PFSK-1 (cell line): ENCODE measurements at regions not wholly inside any gene's neighbourhood (a gene's known extent, or its start where the extent isn't known, plus 50 kb on each side); places are given as distances from the start of the nearest gene placed in this dataset.

Source experiments
- FOXP2 ChIP-seq: optimal IDR thresholded peaks from 2 replicates; pipeline ENCODE3; 2011; ENCODE audit warnings: borderline replicate concordance, control low read depth, inconsistent platforms; ENCODE audit not compliant: insufficient read depth; ENCODE audit errors: extremely low read length, extremely low read depth
- POLR2AphosphoS5 ChIP-seq: IDR thresholded peaks from 2 replicates; pipeline ENCODE4 v1.6.1; 2012; ENCODE audit warnings: low read depth, mild to moderate bottlenecking, control low read depth, low read length, moderate library complexity
- SIN3A ChIP-seq: IDR thresholded peaks from 2 replicates; pipeline ENCODE4 v1.6.1; 2012; ENCODE audit warnings: mild to moderate bottlenecking, low read length, moderate library complexity, borderline replicate concordance; ENCODE audit not compliant: insufficient read depth
- TAF1 ChIP-seq: IDR thresholded peaks from 2 replicates; pipeline ENCODE4 v1.6.1; 2012; ENCODE audit warnings: low read length, control low read depth, borderline replicate concordance; ENCODE audit not compliant: insufficient read depth
- TF ChIP-seq, protein P1 (sequence below), 2 experiments: IDR thresholded peaks; 2 replicates each; pipeline versions ENCODE4 v1.6.1 to v1.8.0; 2011 to 2012; ENCODE audit warnings: low read depth in 2 of 2, low read length in 2 of 2, control low read depth in 1 of 2, inconsistent platforms in 1 of 2, mild to moderate bottlenecking in 1 of 2, moderate library complexity in 1 of 2; ENCODE audit not compliant: insufficient read depth in 1 of 2

DNA sequence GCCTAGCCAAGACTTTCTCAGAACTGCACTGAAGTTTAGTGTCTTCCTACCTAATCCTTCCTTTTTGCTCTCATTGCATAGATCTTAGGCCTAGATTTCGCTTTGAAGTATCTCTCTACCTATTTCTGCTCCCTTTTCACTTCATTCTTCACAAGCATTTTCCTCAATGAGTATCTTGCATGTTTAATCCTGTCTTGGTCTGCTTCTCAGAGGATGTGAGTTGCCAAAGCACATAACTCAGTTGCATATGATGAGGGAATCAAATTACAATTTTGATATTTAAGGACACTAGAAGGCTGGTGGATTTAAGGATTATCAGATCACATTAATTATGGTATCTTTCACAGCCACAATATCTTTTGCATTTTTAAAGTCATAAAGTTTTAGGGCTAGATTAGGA lies 195.5 kb upstream of the DAAM1 start:
- TF ChIP-seq, protein P1, sequence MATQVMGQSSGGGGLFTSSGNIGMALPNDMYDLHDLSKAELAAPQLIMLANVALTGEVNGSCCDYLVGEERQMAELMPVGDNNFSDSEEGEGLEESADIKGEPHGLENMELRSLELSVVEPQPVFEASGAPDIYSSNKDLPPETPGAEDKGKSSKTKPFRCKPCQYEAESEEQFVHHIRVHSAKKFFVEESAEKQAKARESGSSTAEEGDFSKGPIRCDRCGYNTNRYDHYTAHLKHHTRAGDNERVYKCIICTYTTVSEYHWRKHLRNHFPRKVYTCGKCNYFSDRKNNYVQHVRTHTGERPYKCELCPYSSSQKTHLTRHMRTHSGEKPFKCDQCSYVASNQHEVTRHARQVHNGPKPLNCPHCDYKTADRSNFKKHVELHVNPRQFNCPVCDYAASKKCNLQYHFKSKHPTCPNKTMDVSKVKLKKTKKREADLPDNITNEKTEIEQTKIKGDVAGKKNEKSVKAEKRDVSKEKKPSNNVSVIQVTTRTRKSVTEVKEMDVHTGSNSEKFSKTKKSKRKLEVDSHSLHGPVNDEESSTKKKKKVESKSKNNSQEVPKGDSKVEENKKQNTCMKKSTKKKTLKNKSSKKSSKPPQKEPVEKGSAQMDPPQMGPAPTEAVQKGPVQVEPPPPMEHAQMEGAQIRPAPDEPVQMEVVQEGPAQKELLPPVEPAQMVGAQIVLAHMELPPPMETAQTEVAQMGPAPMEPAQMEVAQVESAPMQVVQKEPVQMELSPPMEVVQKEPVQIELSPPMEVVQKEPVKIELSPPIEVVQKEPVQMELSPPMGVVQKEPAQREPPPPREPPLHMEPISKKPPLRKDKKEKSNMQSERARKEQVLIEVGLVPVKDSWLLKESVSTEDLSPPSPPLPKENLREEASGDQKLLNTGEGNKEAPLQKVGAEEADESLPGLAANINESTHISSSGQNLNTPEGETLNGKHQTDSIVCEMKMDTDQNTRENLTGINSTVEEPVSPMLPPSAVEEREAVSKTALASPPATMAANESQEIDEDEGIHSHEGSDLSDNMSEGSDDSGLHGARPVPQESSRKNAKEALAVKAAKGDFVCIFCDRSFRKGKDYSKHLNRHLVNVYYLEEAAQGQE (IDR thresholded peaks at IDR 0.05; ENCODE audit: insufficient read depth in 1 of 2, low read depth in 2 of 2, low read length in 2 of 2): no peak
- TF ChIP-seq FOXP2: no peak
- TF ChIP-seq POLR2AphosphoS5: no peak
- TF ChIP-seq TAF1: no peak
- no peak for TF ChIP-seq SIN3A

DNA sequence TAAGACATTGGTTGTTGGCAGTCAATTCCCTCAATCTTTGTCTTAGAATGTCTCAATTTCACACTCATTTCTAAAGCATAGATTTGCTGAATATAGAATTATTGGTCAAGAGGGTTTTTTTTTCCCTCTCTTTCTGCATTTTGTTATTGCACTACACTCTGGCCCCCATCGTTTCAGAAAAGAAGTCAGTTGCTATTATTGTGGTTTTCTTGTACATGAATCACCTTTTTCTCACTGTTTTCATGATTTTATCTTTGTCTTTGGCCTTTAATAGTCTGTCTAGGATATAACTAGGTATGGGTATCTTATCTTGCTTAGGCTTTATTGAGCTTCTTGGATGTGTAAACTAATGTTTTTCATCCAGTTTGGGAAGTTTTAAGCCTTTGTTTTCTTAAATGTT lies 194.3 kb upstream of the DAAM1 start:
- TF ChIP-seq, protein P1 (IDR thresholded peaks at IDR 0.05; ENCODE audit: insufficient read depth in 1 of 2, low read depth in 2 of 2, low read length in 2 of 2): no peak
- TF ChIP-seq POLR2AphosphoS5 (no peak), TAF1 (no peak)

DNA sequence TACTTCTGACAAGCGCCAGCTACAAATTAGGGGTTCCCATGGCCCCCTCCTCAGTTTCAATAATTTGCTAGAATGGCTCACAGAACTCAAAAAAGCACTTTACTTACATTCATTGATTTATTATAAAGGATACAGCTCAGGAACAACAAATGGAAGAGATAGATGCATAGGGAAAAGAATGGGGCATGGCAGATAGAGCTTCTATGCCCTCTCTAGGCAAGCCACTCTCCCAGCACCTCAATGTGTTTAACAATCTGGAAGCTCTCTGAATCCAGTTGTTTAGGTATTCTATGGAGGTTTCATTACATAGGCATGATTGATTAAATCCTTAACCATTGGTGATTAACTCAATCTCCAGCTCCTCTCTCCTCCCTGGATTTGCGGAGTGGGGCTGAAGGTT lies 184.5 kb upstream of the DAAM1 start:
- TF ChIP-seq FOXP2 (no peak), TAF1 (no peak), SIN3A (no peak), POLR2AphosphoS5 (no peak)
- TF ChIP-seq, protein P1 (IDR thresholded peaks at IDR 0.05; ENCODE audit: insufficient read depth in 1 of 2, low read depth in 2 of 2, low read length in 2 of 2): no peak

DNA sequence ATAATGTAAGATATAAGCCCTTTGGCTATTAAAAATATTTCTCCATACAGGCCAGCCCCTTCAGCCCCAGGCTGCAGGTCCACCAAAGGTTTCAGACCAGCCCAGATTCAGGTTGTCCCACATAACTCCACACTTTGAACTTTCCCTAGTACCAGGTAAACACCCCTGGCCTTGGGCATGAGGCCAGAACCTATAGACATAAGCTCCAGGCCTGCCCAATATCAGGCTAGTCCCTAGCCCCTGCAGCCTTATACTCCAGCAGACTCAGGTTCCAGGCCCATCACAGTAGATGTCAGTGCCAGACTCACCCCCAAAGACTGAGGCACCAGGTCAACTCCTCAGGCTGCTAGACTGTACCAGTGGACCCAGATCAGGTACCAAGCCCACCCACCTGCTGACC lies 178.5 kb upstream of the DAAM1 start:
- TF ChIP-seq, protein P1 (IDR thresholded peaks at IDR 0.05; ENCODE audit: insufficient read depth in 1 of 2, low read depth in 2 of 2, low read length in 2 of 2): no peak
- TF ChIP-seq FOXP2 (no peak), POLR2AphosphoS5 (no peak), SIN3A (no peak), TAF1 (no peak)

DNA sequence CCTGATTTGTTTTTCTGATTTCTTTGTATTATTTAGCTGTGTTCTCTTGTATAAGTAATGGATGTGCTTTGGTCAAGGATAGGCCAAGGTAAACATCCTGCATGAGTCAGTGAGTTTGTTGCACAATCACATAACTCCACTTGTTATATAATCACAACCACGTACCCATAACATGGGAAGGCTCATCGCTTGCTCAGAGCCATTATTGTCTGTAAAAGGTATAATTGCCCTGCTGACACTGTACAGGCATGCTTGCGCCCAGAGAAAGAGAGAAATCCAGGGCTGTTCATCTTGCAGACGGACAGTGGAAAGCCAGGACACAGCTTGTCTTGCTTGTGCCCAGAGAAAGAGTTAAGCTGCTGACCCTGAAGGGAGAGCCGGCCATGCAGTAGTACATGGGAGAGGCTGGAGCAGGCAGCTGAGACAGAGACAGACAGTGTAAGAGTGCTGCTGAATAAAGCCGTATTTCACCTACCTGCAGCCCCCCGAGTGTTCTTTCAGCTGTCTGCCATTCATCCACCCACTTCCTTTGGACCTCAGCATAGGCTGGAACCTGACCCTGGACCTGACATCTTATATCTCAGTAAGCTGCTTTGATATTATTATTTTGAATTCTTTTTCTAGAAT lies 174.7 kb upstream of the DAAM1 start:
- TF ChIP-seq, protein P1 (IDR thresholded peaks at IDR 0.05; ENCODE audit: insufficient read depth in 1 of 2, low read depth in 2 of 2, low read length in 2 of 2): no peak
- TF ChIP-seq POLR2AphosphoS5: no peak
- TF ChIP-seq TAF1: no peak
- TF ChIP-seq FOXP2: no peak
- TF ChIP-seq SIN3A: no peak
